Esophagus muscularis mucosa (tissue), 4 donors: ENCODE measurements at regions not wholly inside any gene's neighbourhood (a gene's known extent, or its start where the extent isn't known, plus 50 kb on each side); places are given as distances from the start of the nearest gene placed in this dataset.

Source experiments
- DNase-seq: peaks from one replicate; pipeline ENCODE4 v3.0.0-alpha.2; 2017; ENCODE audit errors: extremely low spot score
- H3K27ac ChIP-seq, 4 donors: fragments of 200-600 bp; sonication (generic); replicated peaks in 1 of 4; 1 replicate in 3 of 4; 2 replicates in 1 of 4; pipeline ENCODE4 v1.5.1; 2016 to 2019; ENCODE audit warnings: mild to moderate bottlenecking in 1 of 4
- H3K27me3 ChIP-seq, 4 donors: fragments of 200-600 bp; sonication (generic); one replicate each; pipeline versions ENCODE4 v1.5.1 to v1.6.0; 2016 to 2019
- H3K36me3 ChIP-seq, 4 donors: fragments of 200-600 bp; sonication (generic); one replicate each; pipeline ENCODE4 v1.5.1; 2016 to 2019
- H3K4me1 ChIP-seq, 4 donors: fragments of 200-600 bp; sonication (generic); one replicate each; pipeline ENCODE4 v1.5.1; 2016 to 2019
- H3K4me3 ChIP-seq, 4 donors: fragments of 200-600 bp; sonication (generic); 1 replicate in 2 of 4; 2 replicates in 2 of 4; pipeline ENCODE4 v1.5.1; 2016 to 2019; ENCODE audit warnings: mild to moderate bottlenecking in 4 of 4, moderate library complexity in 1 of 4
- H3K9me3 ChIP-seq, 4 donors: fragments of 200-600 bp; sonication (generic); 1 replicate in 3 of 4; 2 replicates in 1 of 4; pipeline ENCODE4 v1.5.1; 2016 to 2019
- CTCF ChIP-seq, 3 experiments: fragments of 200-600 bp in 2 of 3; fragments of 450-650 bp in 1 of 3; sonication (generic) in 2 of 3; IDR thresholded peaks; one replicate each; pipeline ENCODE4 v1.5.1; 2017 to 2019; ENCODE audit warnings: antibody characterized with exemption in 3 of 3, mild to moderate bottlenecking in 2 of 3, moderate library complexity in 1 of 3
- EP300 ChIP-seq: sonication (generic); formaldehyde crosslinking; IDR thresholded peaks from one replicate; pipeline ENCODE4 v1.6.1; 2017; ENCODE audit warnings: antibody characterized with exemption
- POLR2A ChIP-seq: fragments of 450-650 bp; IDR thresholded peaks from one replicate; pipeline ENCODE4 v1.6.1; 2017; ENCODE audit warnings: antibody characterized with exemption, moderate library complexity, mild to moderate bottlenecking, low read depth
- POLR2AphosphoS5 ChIP-seq, 2 donors: sonication (generic); formaldehyde crosslinking; IDR thresholded peaks; one replicate each; pipeline ENCODE4 v1.6.1; 2017; ENCODE audit warnings: antibody characterized with exemption in 2 of 2
- WGBS: methylation state at CpG from one replicate; pipeline ENCODE4 v1.1.5; 2018; 5-methylcytosine and 5-hydroxymethylcytosine counted together
- intact Hi-C: fragments of 100-400 bp; cut with DNase I; formaldehyde crosslinking; loops from one replicate; pipeline ENCODE4 v1.15.1; 2023

GRCh38 chr12:87794854-87795253 is 234.3 kb downstream of the C12orf50 start:
- intact Hi-C loops: no loop called here
- WGBS: 68% methylated on average over 1 of the region's 1 CpG
- Histone ChIP-seq H3K4me1 (no peaks in the 10 kb centered on the region), H3K27ac (no peak overlapping the region), H3K4me3 (no peak overlapping the region), H3K27me3 (no peaks in the 10 kb centered on the region), H3K36me3 (no peaks in the 10 kb centered on the region), H3K9me3 (no peaks in the 10 kb centered on the region)
- TF ChIP-seq EP300 (no peak), CTCF (IDR thresholded peaks at IDR 0.05) (no peak), POLR2A (no peak), POLR2AphosphoS5 (IDR thresholded peaks at IDR 0.05) (no peak)
- no peak for DNase-seq

GRCh38 chr12:87793131-87793530 is 236.1 kb downstream of the C12orf50 start:
- TF ChIP-seq POLR2AphosphoS5 (IDR thresholded peaks at IDR 0.05) (no peak), EP300 (no peak), POLR2A (no peak), CTCF (IDR thresholded peaks at IDR 0.05) (no peak)
- no peaks in the 10 kb centered on the region for H3K9me3 ChIP-seq
- H3K27ac ChIP-seq: no peak overlapping the region
- H3K4me3 ChIP-seq: no peak overlapping the region
- no peaks in the 10 kb centered on the region for H3K36me3 ChIP-seq
- no peak for DNase-seq
- H3K4me1 ChIP-seq: no peaks in the 10 kb centered on the region
- H3K27me3 ChIP-seq: no peaks in the 10 kb centered on the region
- intact Hi-C loops: no loop called here
- WGBS: 55% methylated on average over 2 of the region's 2 CpGs

- 93% methylated on average over 8 of the region's 21 CpGs for whole genome bisulfite sequencing
- Histone ChIP-seq H3K4me1 (no peaks in the 10 kb centered on the region), H3K4me3 (no peak overlapping the region), H3K27ac (no peak overlapping the region), H3K36me3 (no peaks in the 10 kb centered on the region), H3K9me3 (no peaks in the 10 kb centered on the region), H3K27me3 (no peaks in the 10 kb centered on the region)
- no peak for TF ChIP-seq POLR2AphosphoS5 (IDR thresholded peaks at IDR 0.05)
- no peak for TF ChIP-seq POLR2A
- no peak for TF ChIP-seq EP300
- no peak for TF ChIP-seq CTCF (IDR thresholded peaks at IDR 0.05)
- intact Hi-C loops: no loop called here
- no peak for DNase-seq
Observed at GRCh38 chr12:87784350-87784749, 244.9 kb downstream of the C12orf50 start.

GRCh38 chr12:87783467-87783866 is 245.7 kb downstream of the C12orf50 start:
- no peak overlapping the region for H3K27ac ChIP-seq
- WGBS: 84% methylated on average over 8 of the region's 8 CpGs
- H3K4me3 ChIP-seq: no peak overlapping the region
- H3K27me3 ChIP-seq: no peaks in the 10 kb centered on the region
- no peak for DNase-seq
- H3K4me1 ChIP-seq: no peaks in the 10 kb centered on the region
- TF ChIP-seq POLR2A (no peak), CTCF (IDR thresholded peaks at IDR 0.05) (no peak), EP300 (no peak), POLR2AphosphoS5 (IDR thresholded peaks at IDR 0.05) (no peak)
- no peaks in the 10 kb centered on the region for H3K36me3 ChIP-seq
- intact Hi-C loops: no loop called here
- no peaks in the 10 kb centered on the region for H3K9me3 ChIP-seq

GRCh38 chr12:87782838-87783237 is 246.4 kb downstream of the C12orf50 start:
- TF ChIP-seq CTCF (IDR thresholded peaks at IDR 0.05) (no peak), EP300 (no peak), POLR2AphosphoS5 (IDR thresholded peaks at IDR 0.05) (no peak), POLR2A (no peak)
- WGBS: 81% methylated on average over 3 of the region's 3 CpGs

More at GRCh38 chr12:87782838-87783237, 246.4 kb downstream of the C12orf50 start:
- Histone ChIP-seq H3K27me3 (no peaks in the 10 kb centered on the region), H3K4me3 (no peak overlapping the region), H3K4me1 (no peaks in the 10 kb centered on the region), H3K36me3 (no peaks in the 10 kb centered on the region), H3K27ac (no peak overlapping the region), H3K9me3 (no peaks in the 10 kb centered on the region)
- intact Hi-C loops: no loop called here
- no peak for DNase-seq
